ENCODE measurements at regions not wholly inside any gene's neighbourhood (a gene's known extent, or its start where the extent isn't known, plus 50 kb on each side); places are given as distances from the start of the nearest gene placed in this dataset.

DNA sequence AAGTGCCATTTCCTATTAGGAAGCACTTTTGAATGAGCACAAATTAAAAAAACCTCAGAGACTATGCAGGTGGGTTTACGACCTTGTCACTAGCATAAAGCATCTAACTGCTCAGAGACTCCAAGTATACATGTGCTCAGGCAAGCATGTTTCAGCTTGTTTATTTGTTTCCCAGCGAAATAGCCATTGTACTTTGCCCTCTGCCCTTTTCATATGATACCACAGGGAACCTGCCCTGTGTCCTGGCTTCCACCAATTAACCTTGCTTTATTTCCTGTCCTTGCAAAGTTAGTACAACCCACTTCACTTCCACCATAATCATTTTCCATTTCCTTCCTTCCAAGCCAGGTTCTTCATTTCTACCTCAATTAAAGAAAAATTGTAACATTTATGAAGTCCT lies 194.9 kb downstream of the DUSP6 start:
- H3K36me3 ChIP-seq (ENCODE audit: control insufficient read depth in 4 of 4, insufficient read depth in 4 of 4, low read length in 3 of 4): no peaks in the 10 kb centered on the region
- peaks cover 11 to 68% (median 37%) of the 10 kb centered on the region in 4 experiments for H3K4me1 ChIP-seq (ENCODE audit: control extremely low read depth in 1 of 4, control insufficient read depth in 4 of 4, insufficient read depth in 4 of 4, low read length in 3 of 4)
- no peak overlapping the region for H3K27ac ChIP-seq (ENCODE audit: insufficient read depth in 1 of 2, low read depth in 1 of 2, low read length in 2 of 2, poor library complexity in 1 of 2, severe bottlenecking in 2 of 2)
- 100% methylated on average over 2 of the region's 2 CpGs for WGBS (ENCODE audit: insufficient coverage)
- no peaks in the 10 kb centered on the region for H3K27me3 ChIP-seq (replicated peaks in 2 of 5; ENCODE audit: control insufficient read depth in 4 of 5, insufficient read depth in 5 of 5, low read length in 4 of 5)
- H3K9me3 ChIP-seq (ENCODE audit: control extremely low read depth in 1 of 5, control insufficient read depth in 4 of 5, insufficient read depth in 2 of 5, low read depth in 1 of 5, low read length in 4 of 5): no peaks in the 10 kb centered on the region
- no peak overlapping the region for H3K4me3 ChIP-seq (ENCODE audit: control insufficient read depth in 1 of 7, extremely low read depth in 1 of 7, insufficient read depth in 4 of 7, low read depth in 2 of 7, low read length in 6 of 7)
- no peak for DNase-seq
- ChIA-PET CTCF (interaction anchor here (1.4 kb wide), 1 partner anchor 35 kb away, joined by 4 read pairs; no protein-coding TSS in a partner anchor), POLR2A (no interaction called here)

GRCh38 chr12:89156862-89157262 lies 195.4 kb downstream of the DUSP6 start:
- H3K36me3 ChIP-seq (ENCODE audit: control insufficient read depth in 4 of 4, insufficient read depth in 4 of 4, low read length in 3 of 4): no peaks in the 10 kb centered on the region
- no peaks in the 10 kb centered on the region for H3K27me3 ChIP-seq (replicated peaks in 2 of 5; ENCODE audit: control insufficient read depth in 4 of 5, insufficient read depth in 5 of 5, low read length in 4 of 5)
- ChIA-PET POLR2A (no interaction called here), CTCF (interaction anchor here (1.2 to 1.4 kb wide), 4 partner anchors 16 to 49 kb away, joined by 3 to 4 read pairs (median 4); no protein-coding TSS in a partner anchor)
- WGBS (ENCODE audit: insufficient coverage): 100% methylated on average over 1 of the region's 1 CpG
- peaks cover 9 to 62% (median 32%) of the 10 kb centered on the region in 4 experiments for H3K4me1 ChIP-seq (ENCODE audit: control extremely low read depth in 1 of 4, control insufficient read depth in 4 of 4, insufficient read depth in 4 of 4, low read length in 3 of 4)
- no peaks in the 10 kb centered on the region for H3K9me3 ChIP-seq (ENCODE audit: control extremely low read depth in 1 of 5, control insufficient read depth in 4 of 5, insufficient read depth in 2 of 5, low read depth in 1 of 5, low read length in 4 of 5)
- H3K4me3 ChIP-seq (ENCODE audit: control insufficient read depth in 1 of 7, extremely low read depth in 1 of 7, insufficient read depth in 4 of 7, low read depth in 2 of 7, low read length in 6 of 7): no peak overlapping the region
- H3K27ac ChIP-seq (ENCODE audit: insufficient read depth in 1 of 2, low read depth in 1 of 2, low read length in 2 of 2, poor library complexity in 1 of 2, severe bottlenecking in 2 of 2): no peak overlapping the region
- peak in 2 of 3 donors; percentile 36 to 50 for DNase-seq

GRCh38 chr12:89156340-89156739 lies 196.0 kb downstream of the DUSP6 start:
- DNase-seq: peak in 2 of 3 donors; percentile 51 to 64
- WGBS (ENCODE audit: insufficient coverage): no CpG with 5 or more reads among the region's 1 CpG
- no peaks in the 10 kb centered on the region for H3K9me3 ChIP-seq (ENCODE audit: control extremely low read depth in 1 of 5, control insufficient read depth in 4 of 5, insufficient read depth in 2 of 5, low read depth in 1 of 5, low read length in 4 of 5)
- H3K27me3 ChIP-seq (replicated peaks in 2 of 5; ENCODE audit: control insufficient read depth in 4 of 5, insufficient read depth in 5 of 5, low read length in 4 of 5): no peaks in the 10 kb centered on the region
- POLR2A ChIA-PET: no interaction called here
- CTCF ChIA-PET: interaction anchor here (1.2 to 1.4 kb wide), 4 partner anchors 16 to 50 kb away, joined by 3 to 4 read pairs (median 4); no protein-coding TSS in a partner anchor
- no peak overlapping the region for H3K27ac ChIP-seq (ENCODE audit: insufficient read depth in 1 of 2, low read depth in 1 of 2, low read length in 2 of 2, poor library complexity in 1 of 2, severe bottlenecking in 2 of 2)
- no peaks in the 10 kb centered on the region for H3K36me3 ChIP-seq (ENCODE audit: control insufficient read depth in 4 of 4, insufficient read depth in 4 of 4, low read length in 3 of 4)
- peaks cover 6 to 57% (median 28%) of the 10 kb centered on the region in 4 experiments for H3K4me1 ChIP-seq (ENCODE audit: control extremely low read depth in 1 of 4, control insufficient read depth in 4 of 4, insufficient read depth in 4 of 4, low read length in 3 of 4)
- H3K4me3 ChIP-seq (ENCODE audit: control insufficient read depth in 1 of 7, extremely low read depth in 1 of 7, insufficient read depth in 4 of 7, low read depth in 2 of 7, low read length in 6 of 7): no peak overlapping the region

DNA sequence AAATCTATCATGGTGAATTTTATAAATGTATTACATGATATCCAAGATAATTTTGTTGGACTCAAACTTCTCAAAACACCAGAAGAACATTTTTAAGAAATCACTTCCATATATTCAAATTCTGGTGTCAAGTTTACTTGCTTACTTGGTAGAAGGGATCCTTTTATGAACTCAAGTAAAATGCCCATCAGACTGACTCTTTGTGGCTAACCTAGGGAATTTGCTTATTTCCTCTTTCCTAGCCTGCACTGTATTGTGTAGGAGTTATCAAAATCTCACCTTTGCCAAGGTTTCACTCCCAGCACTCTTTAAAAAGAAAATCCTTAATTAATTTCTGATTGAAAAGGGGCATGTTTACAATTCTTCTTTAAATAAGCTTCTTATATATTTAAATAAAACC lies 196.5 kb downstream of the DUSP6 start:
- H3K4me1 ChIP-seq (ENCODE audit: control extremely low read depth in 1 of 4, control insufficient read depth in 4 of 4, insufficient read depth in 4 of 4, low read length in 3 of 4): peaks cover 3 to 52% (median 23%) of the 10 kb centered on the region in 4 experiments
- H3K27me3 ChIP-seq (replicated peaks in 2 of 5; ENCODE audit: control insufficient read depth in 4 of 5, insufficient read depth in 5 of 5, low read length in 4 of 5): no peaks in the 10 kb centered on the region
- POLR2A ChIA-PET: no interaction called here
- H3K36me3 ChIP-seq (ENCODE audit: control insufficient read depth in 4 of 4, insufficient read depth in 4 of 4, low read length in 3 of 4): no peaks in the 10 kb centered on the region
- no peak for DNase-seq
- CTCF ChIA-PET: interaction anchor here (1.2 to 1.6 kb wide), 4 partner anchors 15 to 196 kb away, joined by 3 to 4 read pairs (median 3); partner anchors contain the start of gene DUSP6
- H3K9me3 ChIP-seq (ENCODE audit: control extremely low read depth in 1 of 5, control insufficient read depth in 4 of 5, insufficient read depth in 2 of 5, low read depth in 1 of 5, low read length in 4 of 5): no peaks in the 10 kb centered on the region
- no peak overlapping the region for H3K27ac ChIP-seq (ENCODE audit: insufficient read depth in 1 of 2, low read depth in 1 of 2, low read length in 2 of 2, poor library complexity in 1 of 2, severe bottlenecking in 2 of 2)
- H3K4me3 ChIP-seq (ENCODE audit: control insufficient read depth in 1 of 7, extremely low read depth in 1 of 7, insufficient read depth in 4 of 7, low read depth in 2 of 7, low read length in 6 of 7): no peak overlapping the region

DNA sequence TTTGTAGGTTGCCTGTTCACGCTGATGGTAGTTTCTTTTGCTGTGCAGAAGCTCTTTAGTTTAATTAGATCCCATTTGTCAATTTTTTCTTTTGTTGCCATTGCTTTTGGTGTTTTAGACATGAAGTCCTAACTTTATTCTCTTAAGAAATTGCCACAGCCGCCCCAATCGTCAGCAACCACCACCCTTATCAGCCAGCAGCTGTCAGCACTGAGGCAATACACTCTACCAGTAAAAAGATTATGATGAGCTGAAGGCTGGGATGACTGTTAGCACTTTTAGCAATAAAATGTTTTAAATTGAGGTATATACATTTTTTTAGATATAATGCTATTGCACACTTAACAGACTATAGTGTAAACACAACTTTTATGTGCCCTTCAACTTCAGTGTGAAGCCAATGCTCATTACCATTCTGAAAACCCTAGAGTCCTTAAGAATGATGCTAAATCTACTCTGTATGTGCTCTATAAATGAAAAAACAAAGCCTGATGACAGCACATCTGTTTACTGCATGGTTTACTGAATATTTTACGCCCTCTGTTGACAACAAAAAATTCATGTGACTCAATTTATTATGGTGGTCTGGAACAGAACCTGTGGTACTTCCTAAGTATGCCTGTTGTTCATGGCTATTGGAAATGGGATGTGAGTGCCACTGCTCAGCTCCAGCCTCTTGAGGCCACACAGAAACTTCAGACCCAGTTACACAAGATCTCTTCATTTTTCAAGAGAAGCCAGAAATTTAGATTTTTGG lies 197.4 kb downstream of the DUSP6 start:
- H3K4me1 ChIP-seq (ENCODE audit: control extremely low read depth in 1 of 4, control insufficient read depth in 4 of 4, insufficient read depth in 4 of 4, low read length in 3 of 4): peaks cover 3 to 43% (median 16%) of the 10 kb centered on the region in 4 experiments

GRCh38 chr12:89153341-89153740 lies 199.0 kb downstream of the DUSP6 start:
- no peaks in the 10 kb centered on the region for H3K9me3 ChIP-seq (ENCODE audit: control extremely low read depth in 1 of 5, control insufficient read depth in 4 of 5, insufficient read depth in 2 of 5, low read depth in 1 of 5, low read length in 4 of 5)
- no peaks in the 10 kb centered on the region for H3K36me3 ChIP-seq (ENCODE audit: control insufficient read depth in 4 of 4, insufficient read depth in 4 of 4, low read length in 3 of 4)
- H3K27ac ChIP-seq (ENCODE audit: insufficient read depth in 1 of 2, low read depth in 1 of 2, low read length in 2 of 2, poor library complexity in 1 of 2, severe bottlenecking in 2 of 2): no peak overlapping the region
- H3K4me1 ChIP-seq (ENCODE audit: control extremely low read depth in 1 of 4, control insufficient read depth in 4 of 4, insufficient read depth in 4 of 4, low read length in 3 of 4): peaks cover 3 to 33% (median 16%) of the 10 kb centered on the region in 4 experiments
- no peaks in the 10 kb centered on the region for H3K27me3 ChIP-seq (replicated peaks in 2 of 5; ENCODE audit: control insufficient read depth in 4 of 5, insufficient read depth in 5 of 5, low read length in 4 of 5)
- ChIA-PET CTCF (interaction anchor here (0.7 to 1.5 kb wide), 3 partner anchors 9 to 136 kb away, joined by 3 to 5 read pairs (median 3); no protein-coding TSS in a partner anchor), POLR2A (no interaction called here)
- DNase-seq: peak in 1 of 3 donors; percentile 34
- no peak overlapping the region for H3K4me3 ChIP-seq (ENCODE audit: control insufficient read depth in 1 of 7, extremely low read depth in 1 of 7, insufficient read depth in 4 of 7, low read depth in 2 of 7, low read length in 6 of 7)

More for the DNA sequence above, 197.4 kb downstream of the DUSP6 start:
- POLR2A ChIA-PET: no interaction called here
- Histone ChIP-seq H3K36me3 (ENCODE audit: control insufficient read depth in 4 of 4, insufficient read depth in 4 of 4, low read length in 3 of 4) (no peaks in the 10 kb centered on the region), H3K4me3 (ENCODE audit: control insufficient read depth in 1 of 7, extremely low read depth in 1 of 7, insufficient read depth in 4 of 7, low read depth in 2 of 7, low read length in 6 of 7) (no peak overlapping the region), H3K9me3 (ENCODE audit: control extremely low read depth in 1 of 5, control insufficient read depth in 4 of 5, insufficient read depth in 2 of 5, low read depth in 1 of 5, low read length in 4 of 5) (no peaks in the 10 kb centered on the region), H3K27ac (ENCODE audit: insufficient read depth in 1 of 2, low read depth in 1 of 2, low read length in 2 of 2, poor library complexity in 1 of 2, severe bottlenecking in 2 of 2) (no peak overlapping the region), H3K27me3 (replicated peaks in 2 of 5; ENCODE audit: control insufficient read depth in 4 of 5, insufficient read depth in 5 of 5, low read length in 4 of 5) (no peaks in the 10 kb centered on the region)
- CTCF ChIA-PET: interaction anchor here (0.9 to 1.6 kb wide), 2 partner anchors 192 to 197 kb away, joined by 3 to 4 read pairs; partner anchors contain the start of gene DUSP6
- WGBS (ENCODE audit: insufficient coverage): 100% methylated on average over 1 of the region's 4 CpGs
- peak in 1 of 3 donors; percentile 62 for DNase-seq

DNA sequence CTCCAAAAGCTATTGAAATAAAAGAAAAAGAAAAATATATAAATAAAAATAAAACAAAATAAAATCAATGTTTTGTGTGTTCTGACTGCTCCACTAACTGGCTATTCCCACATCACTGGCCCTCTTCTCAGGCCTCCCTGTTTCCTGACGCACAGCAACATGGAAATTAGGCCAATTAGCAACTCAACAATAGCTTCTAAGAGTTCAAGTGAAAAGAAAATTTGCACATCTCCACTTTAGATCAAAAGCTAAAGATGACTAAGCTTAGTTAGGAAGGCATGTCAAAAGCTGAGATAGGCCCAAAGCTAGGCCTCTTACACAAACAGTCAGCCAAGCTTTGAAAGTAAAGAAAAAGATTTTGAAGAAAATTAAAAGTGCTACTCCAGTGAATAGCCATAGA lies 200.8 kb downstream of the DUSP6 start:
- peaks cover 3 to 19% (median 9%) of the 10 kb centered on the region in 4 experiments for H3K4me1 ChIP-seq (ENCODE audit: control extremely low read depth in 1 of 4, control insufficient read depth in 4 of 4, insufficient read depth in 4 of 4, low read length in 3 of 4)
- H3K27me3 ChIP-seq (replicated peaks in 2 of 5; ENCODE audit: control insufficient read depth in 4 of 5, insufficient read depth in 5 of 5, low read length in 4 of 5): no peaks in the 10 kb centered on the region
- ChIA-PET CTCF (interaction anchor here (0.6 to 1.5 kb wide), 4 partner anchors 22 to 310 kb away, joined by 3 to 5 read pairs (median 3); no protein-coding TSS in a partner anchor), POLR2A (no interaction called here)
- H3K27ac ChIP-seq (ENCODE audit: insufficient read depth in 1 of 2, low read depth in 1 of 2, low read length in 2 of 2, poor library complexity in 1 of 2, severe bottlenecking in 2 of 2): no peak overlapping the region
- H3K36me3 ChIP-seq (ENCODE audit: control insufficient read depth in 4 of 4, insufficient read depth in 4 of 4, low read length in 3 of 4): no peaks in the 10 kb centered on the region
- DNase-seq: no peak
- H3K4me3 ChIP-seq (ENCODE audit: control insufficient read depth in 1 of 7, extremely low read depth in 1 of 7, insufficient read depth in 4 of 7, low read depth in 2 of 7, low read length in 6 of 7): no peak overlapping the region
- H3K9me3 ChIP-seq (ENCODE audit: control extremely low read depth in 1 of 5, control insufficient read depth in 4 of 5, insufficient read depth in 2 of 5, low read depth in 1 of 5, low read length in 4 of 5): no peaks in the 10 kb centered on the region
- WGBS (ENCODE audit: insufficient coverage): no CpG with 5 or more reads among the region's 1 CpG
